WTC11 (cell line): ENCODE measurements at regions not wholly inside any gene's neighbourhood (a gene's known extent, or its start where the extent isn't known, plus 50 kb on each side); places are given as distances from the start of the nearest gene placed in this dataset.

ENCODE experiments used
- ATAC-seq: fragments of 200-7000 bp; cut with Tn5 transposase; 2 replicates; pipeline ENCODE4 v1.10.0; 2021; ENCODE audit warnings: mild to moderate bottlenecking, moderate library complexity
- CTCF ChIA-PET: fragments of 300-600 bp; sonication (Branson Sonifier 250); formaldehyde crosslinking; loops from one replicate; lab custom pipeline; 2021; ENCODE audit warnings: antibody characterized with exemption; lab: Charles Lee
- POLR2A ChIA-PET: fragments of 350-600 bp; sonication (Branson Sonifier 250); formaldehyde crosslinking; loops from one replicate; lab custom pipeline; 2021; ENCODE audit warnings: antibody characterized with exemption; lab: Charles Lee
- DNase-seq: peaks from one replicate; pipeline ENCODE4 v3.0.0; 2021; ENCODE audit warnings: low spot score
- H3K27ac Mint-ChIP-seq: 2 replicates; pipeline ENCODE4 v1.8.0; 2021; ENCODE audit warnings: mixed read lengths
- H3K27me3 Mint-ChIP-seq: 2 replicates; pipeline ENCODE4 v1.8.0; 2021; ENCODE audit warnings: low read depth, mild to moderate bottlenecking, moderate library complexity, mixed read lengths
- H3K36me3 Mint-ChIP-seq: 2 replicates; pipeline ENCODE4 v1.8.0; 2021; ENCODE audit warnings: mixed read lengths
- H3K4me1 Mint-ChIP-seq: 2 replicates; pipeline ENCODE4 v1.8.0; 2022; ENCODE audit warnings: mixed read lengths
- H3K4me3 Mint-ChIP-seq: 2 replicates; pipeline ENCODE4 v1.8.0; 2021; ENCODE audit warnings: mild to moderate bottlenecking, moderate library complexity, mixed read lengths
- H3K9me3 Mint-ChIP-seq: 2 replicates; pipeline ENCODE4 v1.8.0; 2021; ENCODE audit warnings: mixed read lengths
- AR ChIP-seq: fragments of 250-450 bp; sonication (Bioruptor Pico); IDR thresholded peaks from 2 replicates; pipeline ENCODE4 v1.9.0; 2021; ENCODE audit warnings: mild to moderate bottlenecking
- ATF2 ChIP-seq: sonication (generic); formaldehyde crosslinking; IDR thresholded peaks from 2 replicates; pipeline ENCODE4 v1.8.1; 2022; ENCODE audit warnings: low read depth, missing genetic modification reagents, borderline replicate concordance
- CDX4 ChIP-seq: fragments of 250-450 bp; sonication (Bioruptor Pico); IDR thresholded peaks from 2 replicates; pipeline ENCODE4 v1.9.0; 2021; ENCODE audit warnings: moderate library complexity, mild to moderate bottlenecking, inconsistent platforms, borderline replicate concordance
- CREB1 ChIP-seq: sonication (generic); formaldehyde crosslinking; IDR thresholded peaks from 2 replicates; pipeline ENCODE4 v1.8.0; 2023; ENCODE audit warnings: mild to moderate bottlenecking, missing genetic modification reagents
- ETV6 ChIP-seq: sonication (generic); formaldehyde crosslinking; IDR thresholded peaks from 2 replicates; pipeline ENCODE4 v1.8.1; 2022; ENCODE audit warnings: mild to moderate bottlenecking, missing genetic modification reagents
- FOXJ3 ChIP-seq: sonication (generic); formaldehyde crosslinking; IDR thresholded peaks from 2 replicates; pipeline ENCODE4 v1.9.0; 2021; ENCODE audit warnings: missing genetic modification reagents, mild to moderate bottlenecking, borderline replicate concordance
- MAX ChIP-seq: sonication (generic); formaldehyde crosslinking; IDR thresholded peaks from 2 replicates; pipeline ENCODE4 v1.8.0; 2022; ENCODE audit warnings: mild to moderate bottlenecking, missing genetic modification reagents
- MXD4 ChIP-seq: fragments of 250-450 bp; sonication (Bioruptor Pico); IDR thresholded peaks from 2 replicates; pipeline ENCODE4 v1.8.0; 2021; ENCODE audit warnings: mild to moderate bottlenecking, moderate library complexity, borderline replicate concordance
- NFYB ChIP-seq: sonication (generic); formaldehyde crosslinking; conservative IDR thresholded peaks from 2 replicates; pipeline ENCODE4 v1.8.0; 2022; ENCODE audit warnings: low read depth, missing genetic modification reagents
- NR3C1 ChIP-seq: sonication (generic); formaldehyde crosslinking; conservative IDR thresholded peaks from 2 replicates; pipeline ENCODE4 v1.8.1; 2023; ENCODE audit warnings: low read depth, mild to moderate bottlenecking, missing genetic modification reagents
- PRRX2 ChIP-seq: fragments of 250-450 bp; sonication (Bioruptor Pico); IDR thresholded peaks from 2 replicates; pipeline ENCODE4 v1.8.0; 2021; ENCODE audit warnings: mild to moderate bottlenecking
- SMAD3 ChIP-seq: sonication (generic); formaldehyde crosslinking; IDR thresholded peaks from 2 replicates; pipeline ENCODE4 v1.8.0; 2022; ENCODE audit warnings: missing genetic modification reagents, mild to moderate bottlenecking, borderline replicate concordance
- SMAD4 ChIP-seq: sonication (generic); formaldehyde crosslinking; IDR thresholded peaks from 2 replicates; pipeline ENCODE4 v1.8.0; 2022; ENCODE audit warnings: mild to moderate bottlenecking, missing genetic modification reagents
- USF2 ChIP-seq: sonication (generic); formaldehyde crosslinking; IDR thresholded peaks from 2 replicates; pipeline ENCODE4 v1.8.1; 2023; ENCODE audit warnings: mild to moderate bottlenecking, missing genetic modification reagents, moderate library complexity
- ZBTB43 ChIP-seq: sonication (generic); formaldehyde crosslinking; IDR thresholded peaks from 2 replicates; pipeline ENCODE4 v1.8.1; 2023; ENCODE audit warnings: mild to moderate bottlenecking, missing genetic modification reagents
- ZNF121 ChIP-seq: sonication (generic); formaldehyde crosslinking; IDR thresholded peaks from 2 replicates; pipeline ENCODE4 v1.8.0; 2023; ENCODE audit warnings: missing genetic modification reagents
- ZNF219 ChIP-seq: sonication (generic); formaldehyde crosslinking; IDR thresholded peaks from 2 replicates; pipeline ENCODE4 v1.8.0; 2023; ENCODE audit warnings: missing genetic modification reagents, mild to moderate bottlenecking, borderline replicate concordance
- ZNF423 ChIP-seq: fragments of 250-450 bp; sonication (Bioruptor Pico); IDR thresholded peaks from 2 replicates; pipeline ENCODE4 v2.1.2; 2022; ENCODE audit warnings: mild to moderate bottlenecking, moderate library complexity
- ZNF512 ChIP-seq: sonication (generic); formaldehyde crosslinking; IDR thresholded peaks from 2 replicates; pipeline ENCODE4 v1.8.1; 2022; ENCODE audit warnings: missing genetic modification reagents, borderline replicate concordance
- ZNF532 ChIP-seq: fragments of 250-450 bp; sonication (Bioruptor Pico); IDR thresholded peaks from 2 replicates; pipeline ENCODE4 v1.9.0; 2021; ENCODE audit warnings: mild to moderate bottlenecking, borderline replicate concordance

- ATAC-seq = no peak
- H3K4me3 Mint-ChIP-seq = no peak overlapping the region
- H3K27me3 Mint-ChIP-seq = no peaks in the 10 kb centered on the region
- no peak for TF ChIP-seq ZNF512 (CRISPR knock-in tag)
- peaks cover 5% of the 10 kb centered on the region; the same call in 1 of the 2 replicates for H3K4me1 Mint-ChIP-seq
- H3K27ac Mint-ChIP-seq = no peak overlapping the region
- H3K36me3 Mint-ChIP-seq = no peaks in the 10 kb centered on the region
- no peak for DNase-seq
- CTCF ChIA-PET = no interaction called here
- peaks cover 4% of the 10 kb centered on the region; the same call in 1 of the 2 replicates for H3K9me3 Mint-ChIP-seq
- POLR2A ChIA-PET = no interaction called here
Measured at GRCh38 chr2:184113696-184114403, 484.5 kb upstream of the ZNF804A start.

GRCh38 chr2:184114439-184114838 lies 483.9 kb upstream of the ZNF804A start:
- no peaks in the 10 kb centered on the region for H3K27me3 Mint-ChIP-seq
- no peak for DNase-seq
- ChIA-PET POLR2A (no interaction called here), CTCF (no interaction called here)
- TF ChIP-seq ETV6 (CRISPR knock-in tag) = no peak
- no peak for TF ChIP-seq MXD4 (CRISPR knock-in tag)
- TF ChIP-seq CREB1 (CRISPR knock-in tag) = no peak
- no peak for TF ChIP-seq PRRX2 (CRISPR knock-in tag)
- TF ChIP-seq ZNF532 = no peak
- TF ChIP-seq ZBTB43 = no peak
- no peak for TF ChIP-seq USF2 (CRISPR knock-in tag)
- no peak for TF ChIP-seq CDX4 (CRISPR knock-in tag)
- no peak for TF ChIP-seq ATF2
- no peak for TF ChIP-seq NR3C1 (CRISPR knock-in tag)
- TF ChIP-seq ZNF423 = no peak
- TF ChIP-seq FOXJ3 = no peak
- no peak for TF ChIP-seq SMAD3 (CRISPR knock-in tag)
- no peak for TF ChIP-seq SMAD4 (CRISPR knock-in tag)
- TF ChIP-seq ZNF219 (CRISPR knock-in tag) = no peak
- TF ChIP-seq AR = no peak
- no peak for TF ChIP-seq ZNF121 (CRISPR knock-in tag)
- no peak for TF ChIP-seq MAX
- TF ChIP-seq NFYB (CRISPR knock-in tag) = no peak
- no peak overlapping the region for H3K27ac Mint-ChIP-seq
- peaks cover 5% of the 10 kb centered on the region; the same call in 1 of the 2 replicates for H3K4me1 Mint-ChIP-seq
- H3K36me3 Mint-ChIP-seq = no peaks in the 10 kb centered on the region
- no peak for ATAC-seq
- no peak overlapping the region for H3K4me3 Mint-ChIP-seq
- H3K9me3 Mint-ChIP-seq = peaks cover 4% of the 10 kb centered on the region; the same call in 1 of the 2 replicates
